Colonic mucosa (tissue), 4 donors: ENCODE measurements at regions not wholly inside any gene's neighbourhood (a gene's known extent, or its start where the extent isn't known, plus 50 kb on each side); places are given as distances from the start of the nearest gene placed in this dataset.

Experiments
- DNase-seq: peaks from one replicate; pipeline ENCODE4 v3.0.0-alpha.2; 2020
- H3K27ac ChIP-seq: fragments of 200-600 bp; one replicate; pipeline ENCODE4 v1.8.0; 2021
- H3K27me3 ChIP-seq: fragments of 200-600 bp; one replicate; pipeline ENCODE4 v1.8.0; 2021
- H3K36me3 ChIP-seq: fragments of 200-600 bp; one replicate; pipeline ENCODE4 v1.8.0; 2021
- H3K4me1 ChIP-seq: fragments of 200-600 bp; one replicate; pipeline ENCODE4 v1.8.0; 2021; ENCODE audit warnings: mild to moderate bottlenecking
- H3K4me3 ChIP-seq: fragments of 200-600 bp; one replicate; pipeline ENCODE4 v1.8.0; 2021
- H3K9ac ChIP-seq, 2 donors: one replicate each; pipeline ENCODE4 v1.7.0; 2013; ENCODE audit warnings: control low read depth in 2 of 2, low read depth in 2 of 2, low read length in 2 of 2
- H3K9me3 ChIP-seq: fragments of 200-600 bp; one replicate; pipeline ENCODE4 v1.8.0; 2021
- intact Hi-C: fragments of 100-400 bp; cut with DNase I; formaldehyde crosslinking; loops from one replicate; pipeline ENCODE4 v1.14.1; 2022
- TF ChIP-seq, protein P1 (sequence below): fragments of 200-600 bp; IDR thresholded peaks from one replicate; pipeline ENCODE4 v1.8.0; 2022; ENCODE audit warnings: antibody characterized with exemption, mild to moderate bottlenecking
- donor health status: healthy.
- donor health status: DM: no; HTN: no; CAD: no.
- donor health status: DM: no; HTN: no; CAD: no.

DNA sequence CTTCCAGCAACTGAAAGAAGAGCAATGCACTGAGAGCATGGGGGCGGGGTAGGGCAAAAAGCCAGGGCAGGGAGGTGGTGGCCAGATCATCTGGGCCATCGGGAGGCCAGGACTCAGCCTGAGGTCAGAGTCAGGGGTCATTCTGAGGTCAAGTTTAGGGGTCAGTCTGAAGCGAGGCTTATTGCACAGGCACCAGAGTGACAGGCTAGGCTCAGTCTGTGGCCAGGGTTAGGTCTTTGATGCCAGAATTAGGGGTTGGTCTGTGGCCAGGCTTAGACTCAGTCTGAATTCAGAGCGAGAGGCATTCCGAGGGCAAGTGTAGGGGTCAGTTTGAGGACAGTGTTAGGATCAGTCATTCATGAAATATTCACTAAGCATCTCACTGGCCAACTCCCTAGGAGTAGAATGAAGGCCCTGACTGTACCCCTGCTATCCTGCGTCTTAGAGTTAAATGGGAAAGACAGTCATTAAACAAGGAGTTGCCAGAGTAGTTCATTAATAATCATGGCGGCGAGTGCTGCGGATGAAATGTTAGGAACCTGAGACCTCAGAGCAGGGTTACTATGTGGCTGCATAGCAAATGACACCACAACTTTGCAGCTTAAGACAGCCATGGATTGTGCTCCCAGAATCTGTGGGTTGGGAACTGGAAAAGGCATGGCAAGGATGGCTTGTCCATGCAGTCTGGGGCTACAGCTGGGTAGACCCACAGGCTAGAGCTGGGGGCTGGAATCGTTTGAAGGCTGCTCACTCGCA is 198.7 kb downstream of the CYP26B1 start:
- Histone ChIP-seq H3K9ac (no peak overlapping the region), H3K27me3 (no peaks in the 10 kb centered on the region), H3K9me3 (no peaks in the 10 kb centered on the region), H3K36me3 (no peaks in the 10 kb centered on the region), H3K27ac (no peak overlapping the region), H3K4me3 (no peak overlapping the region), H3K4me1 (no peaks in the 10 kb centered on the region)
- no peak for DNase-seq
- intact Hi-C loops, result no loop called here
- TF ChIP-seq, protein P1, sequence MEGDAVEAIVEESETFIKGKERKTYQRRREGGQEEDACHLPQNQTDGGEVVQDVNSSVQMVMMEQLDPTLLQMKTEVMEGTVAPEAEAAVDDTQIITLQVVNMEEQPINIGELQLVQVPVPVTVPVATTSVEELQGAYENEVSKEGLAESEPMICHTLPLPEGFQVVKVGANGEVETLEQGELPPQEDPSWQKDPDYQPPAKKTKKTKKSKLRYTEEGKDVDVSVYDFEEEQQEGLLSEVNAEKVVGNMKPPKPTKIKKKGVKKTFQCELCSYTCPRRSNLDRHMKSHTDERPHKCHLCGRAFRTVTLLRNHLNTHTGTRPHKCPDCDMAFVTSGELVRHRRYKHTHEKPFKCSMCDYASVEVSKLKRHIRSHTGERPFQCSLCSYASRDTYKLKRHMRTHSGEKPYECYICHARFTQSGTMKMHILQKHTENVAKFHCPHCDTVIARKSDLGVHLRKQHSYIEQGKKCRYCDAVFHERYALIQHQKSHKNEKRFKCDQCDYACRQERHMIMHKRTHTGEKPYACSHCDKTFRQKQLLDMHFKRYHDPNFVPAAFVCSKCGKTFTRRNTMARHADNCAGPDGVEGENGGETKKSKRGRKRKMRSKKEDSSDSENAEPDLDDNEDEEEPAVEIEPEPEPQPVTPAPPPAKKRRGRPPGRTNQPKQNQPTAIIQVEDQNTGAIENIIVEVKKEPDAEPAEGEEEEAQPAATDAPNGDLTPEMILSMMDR, result no peak

DNA sequence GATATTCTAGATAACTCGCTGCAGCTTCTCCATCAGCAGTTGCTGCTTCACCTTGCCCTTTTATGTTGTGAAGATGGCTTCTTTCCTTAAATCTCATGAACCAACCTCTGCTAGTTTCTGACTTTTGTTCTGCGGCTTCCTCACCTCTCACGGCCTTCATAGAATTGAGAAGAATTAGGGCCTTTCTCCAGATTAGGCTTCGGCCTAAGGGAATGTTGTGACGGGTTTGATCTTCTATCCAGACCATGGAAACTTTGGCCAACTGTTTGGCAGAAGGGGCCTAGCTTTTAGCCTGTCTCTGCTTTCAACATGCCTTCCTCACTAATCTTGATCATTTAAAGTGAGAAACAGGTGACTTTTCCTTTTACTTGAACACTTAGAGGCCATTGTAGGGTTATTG is 199.9 kb downstream of the CYP26B1 start:
- intact Hi-C loops, result no loop called here
- no peak overlapping the region for H3K9ac ChIP-seq
- TF ChIP-seq, protein P1, result no peak
- no peaks in the 10 kb centered on the region for H3K9me3 ChIP-seq
- no peaks in the 10 kb centered on the region for H3K36me3 ChIP-seq
- H3K4me1 ChIP-seq, result no peaks in the 10 kb centered on the region
- no peak overlapping the region for H3K4me3 ChIP-seq
- no peak overlapping the region for H3K27ac ChIP-seq
- H3K27me3 ChIP-seq, result no peaks in the 10 kb centered on the region
- DNase-seq, result no peak

DNA sequence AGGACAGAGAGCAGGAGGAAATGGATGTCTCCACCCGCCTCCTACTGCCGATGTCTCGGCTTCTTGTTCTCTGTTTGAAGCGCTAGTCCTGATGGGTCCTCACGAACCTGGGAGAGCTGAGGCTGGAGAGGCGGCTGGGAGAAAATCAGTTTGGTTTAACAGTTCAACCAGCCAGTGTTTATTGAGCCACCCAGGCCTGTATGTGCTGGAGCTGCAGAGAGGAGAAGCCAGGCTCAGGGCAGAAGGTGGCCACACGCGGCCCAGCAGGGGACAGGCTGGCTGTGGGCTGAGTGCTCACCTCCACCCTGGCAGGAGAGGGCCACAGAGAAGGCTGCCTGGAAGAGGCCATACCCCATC is 202.1 kb downstream of the CYP26B1 start:
- H3K9ac ChIP-seq, result no peak overlapping the region
- H3K4me3 ChIP-seq, result no peak overlapping the region
- no peak for DNase-seq
- no peaks in the 10 kb centered on the region for H3K9me3 ChIP-seq
- TF ChIP-seq, protein P1, result no peak
- intact Hi-C loops, result no loop called here
- no peaks in the 10 kb centered on the region for H3K36me3 ChIP-seq
- H3K27ac ChIP-seq, result no peak overlapping the region
- no peaks in the 10 kb centered on the region for H3K27me3 ChIP-seq
- H3K4me1 ChIP-seq, result no peaks in the 10 kb centered on the region

DNA sequence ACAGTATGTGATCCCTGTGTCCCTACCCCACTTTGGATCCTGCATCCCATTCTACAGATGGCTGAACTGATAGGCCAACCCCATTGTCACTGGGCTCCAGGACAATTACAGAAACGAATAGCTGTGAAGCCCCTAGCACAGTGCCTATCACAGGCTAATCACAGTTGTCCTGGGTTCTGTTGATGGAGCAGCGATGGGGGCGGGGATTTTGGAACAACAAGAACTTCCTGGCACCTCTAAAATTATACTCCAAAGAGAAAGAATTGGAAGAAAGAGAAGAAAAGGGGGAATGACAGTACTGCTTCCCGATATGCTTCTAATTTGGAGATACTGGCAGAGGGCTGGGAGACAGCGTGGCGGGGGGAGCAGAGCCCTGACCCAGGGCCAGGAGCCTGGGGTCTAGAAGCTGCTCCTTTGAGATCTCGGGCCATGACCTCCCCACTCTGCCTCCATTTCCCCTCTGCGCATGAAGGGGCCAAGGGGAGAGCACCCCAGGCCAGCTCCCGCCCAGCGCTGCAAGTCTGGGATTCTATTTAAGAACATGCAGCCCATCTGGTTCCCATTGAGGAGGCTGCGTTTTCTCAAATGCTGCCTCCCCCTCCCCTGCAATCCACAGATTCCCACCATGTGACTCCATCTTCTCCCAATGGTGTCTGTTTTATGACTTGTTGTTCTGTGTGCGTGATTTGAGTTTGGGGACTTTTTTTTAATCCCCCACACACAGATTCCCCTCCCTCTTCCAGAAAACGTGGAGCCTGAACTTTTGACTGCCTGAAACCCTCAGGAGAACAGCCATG is 202.7 kb downstream of the CYP26B1 start:
- TF ChIP-seq, protein P1, result no peak
- H3K9me3 ChIP-seq, result no peaks in the 10 kb centered on the region
- H3K4me3 ChIP-seq, result no peak overlapping the region
- no peak overlapping the region for H3K27ac ChIP-seq
- no peak overlapping the region for H3K9ac ChIP-seq
- H3K4me1 ChIP-seq, result no peaks in the 10 kb centered on the region
- no peaks in the 10 kb centered on the region for H3K36me3 ChIP-seq
- H3K27me3 ChIP-seq, result no peaks in the 10 kb centered on the region
- DNase-seq, result no peak
- intact Hi-C loops, result no loop called here

DNA sequence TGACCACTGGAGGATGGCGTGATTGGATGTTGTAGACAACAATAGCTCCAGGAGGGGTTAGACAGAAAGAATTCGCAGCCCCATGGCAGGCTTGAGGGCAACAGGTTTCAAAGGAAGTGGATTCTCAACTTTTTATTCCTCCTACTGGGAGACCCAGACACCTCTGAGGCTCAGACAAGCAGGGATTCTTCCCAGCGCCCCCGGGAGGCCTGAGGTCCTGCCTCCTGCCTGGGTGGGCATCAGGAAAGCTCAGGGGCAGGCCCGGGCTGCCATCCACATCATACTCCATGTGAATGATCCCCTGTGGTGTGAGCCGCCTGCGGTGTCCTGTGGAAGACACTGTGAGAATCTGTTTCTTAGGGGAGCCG is 203.5 kb downstream of the CYP26B1 start:
- no peak overlapping the region for H3K9ac ChIP-seq
- DNase-seq, result no peak
- intact Hi-C loops, result no loop called here
- no peaks in the 10 kb centered on the region for H3K36me3 ChIP-seq
- H3K27me3 ChIP-seq, result no peaks in the 10 kb centered on the region
- TF ChIP-seq, protein P1, result no peak
- no peak overlapping the region for H3K4me3 ChIP-seq
- no peaks in the 10 kb centered on the region for H3K4me1 ChIP-seq
- H3K27ac ChIP-seq, result no peak overlapping the region
- no peaks in the 10 kb centered on the region for H3K9me3 ChIP-seq
